WTC11 (cell line): ENCODE measurements at regions not wholly inside any gene's neighbourhood (a gene's known extent, or its start where the extent isn't known, plus 50 kb on each side); places are given as distances from the start of the nearest gene placed in this dataset.

Source experiments
- ATAC-seq: fragments of 200-7000 bp; cut with Tn5 transposase; 2 replicates; pipeline ENCODE4 v1.10.0; 2021; ENCODE audit warnings: mild to moderate bottlenecking, moderate library complexity
- CTCF ChIA-PET: fragments of 300-600 bp; sonication (Branson Sonifier 250); formaldehyde crosslinking; loops from one replicate; lab custom pipeline; 2021; ENCODE audit warnings: antibody characterized with exemption; lab: Charles Lee
- POLR2A ChIA-PET: fragments of 350-600 bp; sonication (Branson Sonifier 250); formaldehyde crosslinking; loops from one replicate; lab custom pipeline; 2021; ENCODE audit warnings: antibody characterized with exemption; lab: Charles Lee
- DNase-seq: peaks from one replicate; pipeline ENCODE4 v3.0.0; 2021; ENCODE audit warnings: low spot score
- H3K27ac Mint-ChIP-seq: 2 replicates; pipeline ENCODE4 v1.8.0; 2021; ENCODE audit warnings: mixed read lengths
- H3K27me3 Mint-ChIP-seq: 2 replicates; pipeline ENCODE4 v1.8.0; 2021; ENCODE audit warnings: low read depth, mild to moderate bottlenecking, moderate library complexity, mixed read lengths
- H3K36me3 Mint-ChIP-seq: 2 replicates; pipeline ENCODE4 v1.8.0; 2021; ENCODE audit warnings: mixed read lengths
- H3K4me1 Mint-ChIP-seq: 2 replicates; pipeline ENCODE4 v1.8.0; 2022; ENCODE audit warnings: mixed read lengths
- H3K4me3 Mint-ChIP-seq: 2 replicates; pipeline ENCODE4 v1.8.0; 2021; ENCODE audit warnings: mild to moderate bottlenecking, moderate library complexity, mixed read lengths
- H3K9me3 Mint-ChIP-seq: 2 replicates; pipeline ENCODE4 v1.8.0; 2021; ENCODE audit warnings: mixed read lengths
- AFF4 ChIP-seq: sonication (generic); formaldehyde crosslinking; IDR thresholded peaks from 2 replicates; pipeline ENCODE4 v1.8.1; 2023; ENCODE audit warnings: mild to moderate bottlenecking, missing genetic modification reagents, borderline replicate concordance
- ATF2 ChIP-seq: sonication (generic); formaldehyde crosslinking; IDR thresholded peaks from 2 replicates; pipeline ENCODE4 v1.8.1; 2022; ENCODE audit warnings: low read depth, missing genetic modification reagents, borderline replicate concordance
- CREB1 ChIP-seq: sonication (generic); formaldehyde crosslinking; IDR thresholded peaks from 2 replicates; pipeline ENCODE4 v1.8.0; 2023; ENCODE audit warnings: mild to moderate bottlenecking, missing genetic modification reagents
- E2F5 ChIP-seq: sonication (generic); formaldehyde crosslinking; IDR thresholded peaks from 2 replicates; pipeline ENCODE4 v1.8.1; 2022; ENCODE audit warnings: mild to moderate bottlenecking, moderate library complexity, missing genetic modification reagents
- ELF4 ChIP-seq: sonication (generic); formaldehyde crosslinking; IDR thresholded peaks from 2 replicates; pipeline ENCODE4 v1.8.1; 2022; ENCODE audit warnings: low read depth, mild to moderate bottlenecking, moderate library complexity, missing genetic modification reagents
- ETV6 ChIP-seq: sonication (generic); formaldehyde crosslinking; IDR thresholded peaks from 2 replicates; pipeline ENCODE4 v1.8.1; 2022; ENCODE audit warnings: mild to moderate bottlenecking, missing genetic modification reagents
- GTF2I ChIP-seq: fragments of 250-450 bp; sonication (Bioruptor Pico); conservative IDR thresholded peaks from 2 replicates; pipeline ENCODE4 v1.4.0; 2021; ENCODE audit warnings: mild to moderate bottlenecking
- IRF2 ChIP-seq: sonication (generic); formaldehyde crosslinking; IDR thresholded peaks from 2 replicates; pipeline ENCODE4 v1.8.0; 2022; ENCODE audit warnings: low read depth, missing genetic modification reagents, borderline replicate concordance
- KAT7 ChIP-seq: sonication (generic); formaldehyde crosslinking; IDR thresholded peaks from 2 replicates; pipeline ENCODE4 v1.8.1; 2023; ENCODE audit warnings: missing genetic modification reagents, mild to moderate bottlenecking, borderline replicate concordance
- MYBL2 ChIP-seq: sonication (generic); formaldehyde crosslinking; IDR thresholded peaks from 2 replicates; pipeline ENCODE4 v1.8.1; 2023; ENCODE audit warnings: mild to moderate bottlenecking, moderate library complexity, missing genetic modification reagents
- NFATC4 ChIP-seq: fragments of 250-450 bp; sonication (Bioruptor Pico); IDR thresholded peaks from 2 replicates; pipeline ENCODE4 v1.9.0; 2021; ENCODE audit warnings: mild to moderate bottlenecking
- NFE2L1 ChIP-seq: sonication (generic); formaldehyde crosslinking; IDR thresholded peaks from 2 replicates; pipeline ENCODE4 v1.8.1; 2023; ENCODE audit warnings: missing genetic modification reagents
- PREB ChIP-seq: sonication (generic); formaldehyde crosslinking; IDR thresholded peaks from 2 replicates; pipeline ENCODE4 v1.8.1; 2022; ENCODE audit warnings: mild to moderate bottlenecking, missing genetic modification reagents, moderate library complexity, borderline replicate concordance
- SMAD3 ChIP-seq: sonication (generic); formaldehyde crosslinking; IDR thresholded peaks from 2 replicates; pipeline ENCODE4 v1.8.0; 2022; ENCODE audit warnings: missing genetic modification reagents, mild to moderate bottlenecking, borderline replicate concordance
- SOX15 ChIP-seq: fragments of 250-450 bp; sonication (Bioruptor Pico); IDR thresholded peaks from 2 replicates; pipeline ENCODE4 v1.9.0; 2021; ENCODE audit warnings: mild to moderate bottlenecking
- TEAD1 ChIP-seq: sonication (generic); formaldehyde crosslinking; IDR thresholded peaks from 2 replicates; pipeline ENCODE4 v1.8.0; 2022; ENCODE audit warnings: mild to moderate bottlenecking, missing genetic modification reagents
- TP53 ChIP-seq: sonication (generic); formaldehyde crosslinking; IDR thresholded peaks from 2 replicates; pipeline ENCODE4 v1.8.1; 2023; ENCODE audit warnings: mild to moderate bottlenecking, missing genetic modification reagents
- ZBTB21 ChIP-seq: sonication (generic); formaldehyde crosslinking; IDR thresholded peaks from 2 replicates; pipeline ENCODE4 v1.8.1; 2023; ENCODE audit warnings: mild to moderate bottlenecking, missing genetic modification reagents, borderline replicate concordance
- ZNF121 ChIP-seq: sonication (generic); formaldehyde crosslinking; IDR thresholded peaks from 2 replicates; pipeline ENCODE4 v1.8.0; 2023; ENCODE audit warnings: missing genetic modification reagents
- ZNF423 ChIP-seq: fragments of 250-450 bp; sonication (Bioruptor Pico); IDR thresholded peaks from 2 replicates; pipeline ENCODE4 v2.1.2; 2022; ENCODE audit warnings: mild to moderate bottlenecking, moderate library complexity
- TF ChIP-seq, protein P1 (sequence below): fragments of 250-450 bp; sonication (Bioruptor Pico); IDR thresholded peaks from 2 replicates; pipeline ENCODE4 v1.9.0; 2021; ENCODE audit warnings: moderate library complexity, mild to moderate bottlenecking, inconsistent platforms, borderline replicate concordance
- TF ChIP-seq, protein P2 (sequence below): sonication (generic); formaldehyde crosslinking; IDR thresholded peaks from 2 replicates; pipeline ENCODE4 v1.8.1; 2023; ENCODE audit warnings: mild to moderate bottlenecking, missing genetic modification reagents

DNA sequence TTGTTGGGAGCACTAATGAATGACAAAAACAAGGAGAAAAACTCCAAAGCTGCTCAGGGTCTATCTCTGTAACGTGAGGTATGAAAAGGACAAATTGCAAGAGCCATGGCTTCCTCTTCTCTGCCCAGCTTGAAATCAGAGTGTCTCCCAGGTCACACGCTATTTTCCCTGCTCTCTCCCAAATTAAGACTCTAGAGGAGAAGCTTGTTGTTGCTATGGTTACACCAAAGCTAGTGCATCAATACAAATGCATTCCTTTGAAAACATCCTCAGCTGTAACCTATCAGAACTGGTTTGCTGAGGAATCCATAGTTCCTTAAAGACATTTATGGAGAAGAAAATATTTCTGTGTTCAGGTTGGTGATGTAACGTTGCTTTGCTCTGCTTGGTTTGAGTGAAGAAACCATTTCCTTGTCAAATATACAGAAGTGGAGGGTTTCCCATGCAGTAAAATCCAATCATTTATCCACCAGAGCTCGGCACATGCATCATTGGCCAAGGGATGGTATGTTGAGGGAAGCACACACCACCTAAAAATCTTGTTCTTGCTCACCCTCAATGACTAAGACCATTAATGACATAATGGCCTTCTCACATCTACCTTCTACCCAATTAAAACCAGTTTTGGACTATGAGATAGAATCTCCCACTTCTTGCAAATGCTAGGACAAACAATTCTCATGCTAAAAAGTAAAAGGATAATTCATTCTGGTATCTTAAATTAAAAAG is 2135.6 kb upstream of the CELF4 start (continued):
- TF ChIP-seq SMAD3 (CRISPR knock-in tag) (no peak), IRF2 (CRISPR knock-in tag) (no peak)

- Mint-ChIP-seq H3K36me3 (no peaks in the 10 kb centered on the region), H3K4me1 (peaks cover 25% of the 10 kb centered on the region), H3K27me3 (no peaks in the 10 kb centered on the region), H3K4me3 (no peak overlapping the region), H3K27ac (no peak overlapping the region), H3K9me3 (0 out of 2 replicates have a peak, but pooled peaks cover 4% of the 10 kb centered on the region)
- ATAC-seq (no peak), DNase-seq (no peak)
- CTCF ChIA-PET, result no interaction called here
- POLR2A ChIA-PET, result no interaction called here
- TF ChIP-seq NFE2L1, result no peak
- TF ChIP-seq PREB, result no peak
- no peak for TF ChIP-seq ZBTB21
- TF ChIP-seq TEAD1, result no peak
- TF ChIP-seq E2F5 (CRISPR knock-in tag), result no peak
- TF ChIP-seq, protein P1, sequence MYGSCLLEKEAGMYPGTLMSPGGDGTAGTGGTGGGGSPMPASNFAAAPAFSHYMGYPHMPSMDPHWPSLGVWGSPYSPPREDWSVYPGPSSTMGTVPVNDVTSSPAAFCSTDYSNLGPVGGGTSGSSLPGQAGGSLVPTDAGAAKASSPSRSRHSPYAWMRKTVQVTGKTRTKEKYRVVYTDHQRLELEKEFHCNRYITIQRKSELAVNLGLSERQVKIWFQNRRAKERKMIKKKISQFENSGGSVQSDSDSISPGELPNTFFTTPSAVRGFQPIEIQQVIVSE (CRISPR knock-in tag), result no peak
- no peak for TF ChIP-seq MYBL2 (CRISPR knock-in tag)
- no peak for TF ChIP-seq KAT7 (CRISPR knock-in tag)
These were observed 2133.9 kb upstream of the CELF4 start for GRCh38 chr18:39699340-39699964.

DNA sequence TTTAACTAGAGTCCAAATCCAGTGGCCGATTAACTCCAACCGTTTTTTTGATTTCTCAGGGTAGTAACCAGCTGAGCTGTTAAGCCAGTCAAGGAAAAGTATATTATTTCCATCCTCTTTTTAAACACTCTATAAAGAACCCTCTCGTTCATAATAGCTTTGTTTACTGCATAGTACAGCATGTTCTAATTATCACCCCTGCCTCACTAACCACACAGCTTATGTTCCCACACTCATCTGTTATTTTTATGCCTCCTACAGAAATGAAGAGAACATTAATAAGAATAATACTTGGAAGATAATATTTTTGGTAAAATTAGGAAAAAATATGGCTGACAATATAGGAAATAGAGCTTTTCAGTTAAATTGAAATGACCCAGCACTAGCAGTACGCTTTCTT is 2132.8 kb upstream of the CELF4 start:
- Mint-ChIP-seq H3K4me3 (no peak overlapping the region), H3K27ac (no peak overlapping the region), H3K4me1 (peaks cover 30% of the 10 kb centered on the region), H3K9me3 (0 out of 2 replicates have a peak, but pooled peaks cover 4% of the 10 kb centered on the region), H3K36me3 (no peaks in the 10 kb centered on the region), H3K27me3 (no peaks in the 10 kb centered on the region)
- TF ChIP-seq ZNF121 (CRISPR knock-in tag), result no peak
- TF ChIP-seq TEAD1, result no peak
- TF ChIP-seq, protein P2, sequence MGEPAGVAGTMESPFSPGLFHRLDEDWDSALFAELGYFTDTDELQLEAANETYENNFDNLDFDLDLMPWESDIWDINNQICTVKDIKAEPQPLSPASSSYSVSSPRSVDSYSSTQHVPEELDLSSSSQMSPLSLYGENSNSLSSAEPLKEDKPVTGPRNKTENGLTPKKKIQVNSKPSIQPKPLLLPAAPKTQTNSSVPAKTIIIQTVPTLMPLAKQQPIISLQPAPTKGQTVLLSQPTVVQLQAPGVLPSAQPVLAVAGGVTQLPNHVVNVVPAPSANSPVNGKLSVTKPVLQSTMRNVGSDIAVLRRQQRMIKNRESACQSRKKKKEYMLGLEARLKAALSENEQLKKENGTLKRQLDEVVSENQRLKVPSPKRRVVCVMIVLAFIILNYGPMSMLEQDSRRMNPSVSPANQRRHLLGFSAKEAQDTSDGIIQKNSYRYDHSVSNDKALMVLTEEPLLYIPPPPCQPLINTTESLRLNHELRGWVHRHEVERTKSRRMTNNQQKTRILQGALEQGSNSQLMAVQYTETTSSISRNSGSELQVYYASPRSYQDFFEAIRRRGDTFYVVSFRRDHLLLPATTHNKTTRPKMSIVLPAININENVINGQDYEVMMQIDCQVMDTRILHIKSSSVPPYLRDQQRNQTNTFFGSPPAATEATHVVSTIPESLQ, result no peak
- no peak for TF ChIP-seq SOX15
- no peak for TF ChIP-seq TP53
- CTCF ChIA-PET, result no interaction called here
- no peak for DNase-seq
- no peak for ATAC-seq
- POLR2A ChIA-PET, result no interaction called here

DNA sequence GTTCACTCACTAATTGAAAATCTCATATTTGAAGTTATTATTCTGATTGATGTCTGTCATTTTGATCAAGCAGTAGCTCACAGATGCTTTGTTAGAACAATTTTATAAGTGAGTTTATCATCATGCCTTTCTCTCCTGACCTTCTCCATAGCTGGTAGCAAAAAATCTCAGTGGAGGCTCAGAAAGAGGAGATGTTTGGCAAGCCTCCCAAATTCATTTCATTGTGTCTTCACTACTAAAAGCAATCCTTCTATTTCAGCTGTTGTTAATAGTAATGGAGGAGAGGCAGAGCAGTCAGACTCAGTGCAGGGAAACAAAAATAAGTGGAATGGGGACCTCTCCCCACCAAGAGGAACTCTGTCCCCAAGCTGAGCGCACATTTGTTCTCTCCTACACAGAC is 2127.8 kb upstream of the CELF4 start:
- Mint-ChIP-seq H3K4me3 (no peak overlapping the region), H3K27me3 (no peaks in the 10 kb centered on the region), H3K4me1 (peaks cover 45% of the 10 kb centered on the region), H3K9me3 (0 out of 2 replicates have a peak, but pooled peaks cover 4% of the 10 kb centered on the region), H3K36me3 (no peaks in the 10 kb centered on the region), H3K27ac (no peak overlapping the region)
- ChIA-PET POLR2A (no interaction called here), CTCF (no interaction called here)
- no peak for ATAC-seq
- no peak for DNase-seq
- TF ChIP-seq ZNF423 (CRISPR knock-in tag) (no peak), GTF2I (CRISPR knock-in tag) (no peak), ETV6 (no peak), NFATC4 (CRISPR knock-in tag) (no peak), ATF2 (CRISPR knock-in tag) (no peak), AFF4 (CRISPR knock-in tag) (no peak), ELF4 (CRISPR knock-in tag) (no peak), CREB1 (CRISPR knock-in tag) (no peak)
